CMK (cell line): ENCODE measurements at regions not wholly inside any gene's neighbourhood (a gene's known extent, or its start where the extent isn't known, plus 50 kb on each side); places are given as distances from the start of the nearest gene placed in this dataset.

ENCODE experiments used
- DNase-seq: peaks from one replicate; pipeline ENCODE4 v3.0.0-alpha.2; 2010; ENCODE audit warnings: low read depth

DNA sequence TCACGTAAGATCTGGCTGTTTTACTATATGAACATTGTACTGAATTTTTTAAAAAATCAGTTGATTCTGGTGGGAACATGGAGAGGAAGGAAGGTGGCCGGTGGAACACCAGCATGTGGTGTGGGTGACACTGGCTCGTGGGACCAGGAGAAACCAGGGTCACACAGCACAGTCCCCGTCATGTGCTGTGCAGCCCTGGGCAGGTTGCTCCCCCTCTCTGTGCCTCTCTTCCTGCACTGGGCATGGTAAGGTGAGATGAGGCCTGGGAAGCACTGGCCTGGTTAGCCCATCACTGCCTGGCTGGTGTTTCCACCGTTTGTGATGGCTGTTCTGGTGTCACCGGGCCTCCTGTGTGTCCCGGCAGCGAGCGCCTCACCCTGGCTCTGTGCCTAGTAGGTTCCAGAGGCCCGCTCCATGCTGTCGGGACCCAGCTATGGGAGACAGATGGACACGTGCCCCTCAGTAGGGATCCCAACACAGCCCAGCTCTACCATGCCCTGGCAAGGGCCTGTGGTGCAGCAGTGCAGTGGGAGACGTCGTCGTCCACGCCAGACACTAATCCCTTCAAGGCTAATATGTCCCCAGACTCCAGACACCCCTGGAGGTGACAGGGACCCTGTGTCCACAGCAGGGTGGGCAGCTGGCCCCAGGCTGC is 88.2 kb upstream of the LINC01488 start:
- DNase-seq = no peak

DNA sequence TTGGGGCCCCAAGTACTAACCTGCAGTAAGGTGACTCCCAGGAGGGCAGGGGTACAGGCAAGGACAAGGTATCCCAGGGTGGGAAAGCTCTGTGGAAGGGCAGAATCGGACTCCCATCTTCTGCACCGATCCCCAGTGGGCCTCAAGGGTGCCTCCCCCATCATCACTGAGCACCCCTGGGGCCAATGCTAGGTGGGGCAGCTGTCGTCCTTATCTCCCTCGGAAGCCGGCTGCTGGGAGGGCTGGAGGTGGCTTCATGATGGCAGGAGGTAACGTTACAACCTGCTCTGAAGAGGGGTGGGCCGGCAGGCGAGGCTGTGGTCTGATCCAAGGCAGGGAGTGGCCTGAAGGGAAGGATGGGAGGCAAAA is 87.6 kb upstream of the LINC01488 start:
- DNase-seq = no peak

DNA sequence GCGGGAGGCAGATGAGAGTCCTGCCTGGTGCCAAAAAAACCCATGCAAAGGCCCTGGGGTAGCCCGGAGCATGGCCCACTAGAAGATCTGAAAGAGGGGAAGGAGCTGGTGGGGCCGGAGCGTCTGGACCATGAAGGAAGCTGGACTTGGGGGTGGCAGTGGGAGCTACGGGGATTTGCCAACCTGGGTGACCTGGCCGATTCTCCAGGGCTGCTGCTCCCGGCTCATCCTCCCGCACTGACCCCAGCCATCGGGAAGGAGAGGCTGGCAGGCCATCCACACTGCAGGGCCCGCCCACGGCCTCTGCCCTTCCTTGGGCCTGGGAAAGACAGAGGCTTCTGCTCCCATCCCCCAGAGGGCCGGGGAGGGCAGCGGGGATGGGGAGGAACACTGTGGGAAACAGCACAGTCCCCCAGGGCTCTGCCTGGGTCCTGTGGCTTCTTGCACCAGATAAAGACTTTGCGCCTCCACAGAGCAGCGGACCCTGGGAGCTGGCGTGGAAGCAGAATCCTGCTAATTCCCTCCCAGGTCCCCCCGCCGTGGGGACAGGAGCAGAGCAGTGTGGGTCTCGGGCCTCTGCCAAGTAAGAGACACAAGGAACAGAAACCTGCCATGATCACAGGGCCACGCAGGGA is 87.1 kb upstream of the LINC01488 start:
- no peak for DNase-seq

DNA sequence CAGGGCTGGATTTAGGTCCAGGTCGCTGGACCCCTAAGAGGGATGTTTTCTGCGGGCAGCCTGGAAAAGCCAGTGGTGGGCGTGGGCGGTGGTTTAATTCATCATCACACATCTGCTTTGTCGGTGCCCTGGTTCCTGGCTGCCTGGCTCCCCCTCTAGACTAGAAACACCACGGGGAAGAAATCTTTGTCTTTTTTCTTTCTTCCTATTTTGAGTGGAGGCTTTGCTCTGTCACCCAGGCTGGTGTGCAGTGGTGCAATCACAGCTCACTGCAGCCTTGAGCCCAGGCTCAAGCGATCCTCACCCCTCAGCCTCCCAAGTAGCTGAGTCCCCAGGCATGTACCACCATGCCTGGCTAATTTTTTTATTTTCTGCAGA is 86.6 kb upstream of the LINC01488 start:
- no peak for DNase-seq

DNA sequence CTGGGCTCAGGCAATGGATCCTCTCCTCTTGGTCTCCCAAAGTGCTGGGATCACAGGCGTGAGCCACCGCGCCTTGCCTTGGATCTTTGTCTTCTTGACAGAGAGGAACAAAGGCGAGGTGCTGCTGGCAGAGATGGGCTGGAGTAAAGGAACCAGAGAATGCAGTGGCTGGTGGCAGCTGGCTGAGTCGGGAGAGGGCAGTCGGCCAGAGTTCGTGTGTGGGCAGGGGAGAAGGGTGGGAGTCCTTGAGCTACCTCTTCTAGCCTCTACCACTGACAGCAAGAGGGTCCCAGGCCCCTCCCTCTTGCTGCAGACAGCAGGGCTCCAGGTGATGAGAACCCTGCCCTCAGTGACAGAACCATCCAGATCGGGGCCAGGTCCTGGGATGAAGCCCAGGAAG is 86.2 kb upstream of the LINC01488 start:
- DNase-seq = no peak

DNA sequence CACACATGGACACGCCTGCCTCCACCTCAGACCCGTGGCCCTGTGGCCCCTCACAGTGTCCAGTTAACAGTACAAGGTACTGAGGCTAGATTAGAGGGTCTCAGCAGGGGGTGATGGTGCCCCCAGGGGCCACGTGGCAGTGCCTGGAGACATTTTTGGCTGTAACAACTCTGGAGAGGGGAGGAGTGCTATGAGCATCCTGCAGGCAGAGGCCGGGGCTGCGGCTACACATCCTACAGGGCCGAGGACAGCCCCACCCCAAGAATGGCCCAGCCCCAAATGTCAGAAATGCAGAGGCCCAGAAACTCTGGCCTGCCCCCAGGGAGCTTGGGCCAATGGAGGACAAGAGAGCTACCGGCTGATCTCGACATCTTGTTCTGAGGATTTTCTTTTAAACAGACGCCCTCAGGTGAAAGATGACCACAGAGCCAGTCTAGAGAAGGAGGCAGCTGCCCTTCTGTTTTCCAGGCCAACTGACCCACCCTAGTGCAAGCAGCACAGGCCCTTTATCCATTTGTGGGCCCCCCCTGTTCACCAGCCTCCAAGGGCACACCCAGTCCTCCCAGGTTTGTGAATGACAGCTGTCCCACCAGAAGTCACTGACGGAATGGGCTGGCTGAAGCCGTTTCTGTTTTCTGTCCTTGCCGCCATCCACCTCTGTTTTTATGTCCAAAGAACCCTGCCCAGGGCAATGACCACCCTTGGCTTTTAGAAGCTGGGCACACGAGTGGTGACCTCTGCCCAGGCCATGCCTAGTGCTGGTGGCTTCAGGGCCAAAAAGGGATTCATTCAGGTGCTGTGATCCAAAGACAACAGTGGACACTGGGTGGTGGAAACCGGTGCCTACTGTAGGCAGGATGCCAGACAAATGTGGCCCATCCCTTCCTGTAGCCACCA is 85.2 kb upstream of the LINC01488 start:
- DNase-seq = no peak

DNA sequence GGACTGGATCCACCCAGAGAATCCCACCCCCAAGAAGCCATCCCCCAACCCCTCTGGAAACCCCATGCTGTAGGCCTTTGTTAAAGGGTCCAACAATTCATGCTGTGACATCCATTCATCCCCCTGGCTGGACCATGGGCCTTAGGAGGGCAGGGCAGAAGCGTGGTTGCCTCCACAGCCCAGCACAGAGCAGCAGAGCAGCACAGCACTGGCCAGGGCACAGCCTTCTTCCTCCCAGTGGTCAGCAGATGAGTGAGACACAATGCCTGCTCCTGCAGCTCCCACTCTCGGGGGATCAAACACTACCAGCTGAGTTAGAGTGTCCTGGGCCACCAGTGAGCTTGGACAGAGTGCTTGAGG is 84.5 kb upstream of the LINC01488 start:
- no peak for DNase-seq

DNA sequence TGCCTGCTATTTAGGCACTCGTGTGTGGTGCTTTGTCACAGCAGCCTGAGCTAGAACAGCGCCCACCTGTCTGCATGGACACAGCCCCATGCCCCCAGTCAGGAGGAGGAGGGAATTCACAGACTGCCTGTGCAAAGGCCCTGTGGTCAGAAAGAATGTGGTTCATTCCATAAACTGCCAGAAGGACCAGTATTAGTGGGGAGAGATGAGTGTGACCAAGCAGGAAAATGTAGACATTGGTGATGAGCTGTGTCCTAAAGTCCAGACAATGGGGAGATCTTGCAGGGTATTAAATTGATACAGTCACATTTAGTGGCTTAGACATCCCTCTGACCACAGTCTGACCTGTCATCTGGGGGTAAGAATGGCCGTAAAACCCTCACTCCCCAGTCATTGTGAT is 83.7 kb upstream of the LINC01488 start:
- DNase-seq = no peak

DNA sequence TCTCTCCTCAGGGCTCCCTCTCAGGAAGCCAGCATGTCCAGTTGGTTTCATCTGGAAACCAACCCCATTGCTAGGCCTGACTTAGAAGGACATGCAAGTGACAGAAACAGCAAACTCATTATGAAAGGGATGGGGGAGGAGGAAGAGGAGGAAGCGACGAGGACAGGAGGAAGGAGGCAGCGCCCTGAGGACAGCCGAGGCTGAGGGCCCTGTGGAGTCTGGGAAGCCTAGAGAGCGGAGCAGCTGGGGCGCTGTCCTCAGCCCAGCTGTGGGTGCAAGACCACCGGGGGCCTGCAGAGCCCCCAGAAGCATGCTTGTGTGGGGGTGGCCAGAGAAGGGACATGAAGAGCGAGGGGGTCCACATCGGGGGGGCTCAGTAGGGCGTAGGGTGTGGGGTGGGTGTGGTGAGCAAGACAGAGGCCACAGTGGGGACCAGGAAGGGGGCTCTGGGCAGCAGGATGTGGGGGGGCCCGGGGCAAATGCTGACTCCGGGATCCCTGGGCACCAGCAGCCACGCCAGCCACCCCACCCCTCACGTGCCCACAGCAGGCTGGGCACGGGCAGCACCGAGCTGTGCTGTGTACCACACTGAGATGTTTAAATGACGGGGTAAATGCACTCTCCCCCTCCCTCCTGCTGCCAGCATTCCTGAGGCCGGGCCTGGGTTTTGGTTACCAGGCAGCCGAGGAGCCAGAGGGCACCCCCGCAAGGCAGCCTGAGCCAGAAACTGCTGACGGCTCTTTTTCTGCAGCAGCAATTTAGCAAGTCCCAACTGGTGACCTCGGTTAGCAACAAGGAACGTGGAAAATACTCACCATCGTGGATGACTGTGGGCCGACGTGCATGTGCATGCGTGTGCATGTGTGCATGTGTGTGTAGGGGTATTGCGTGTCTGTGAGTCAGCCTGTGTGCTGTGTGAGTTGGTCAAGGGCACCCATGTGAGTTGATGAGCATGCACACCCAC is 82.7 kb upstream of the LINC01488 start:
- DNase-seq = no peak

DNA sequence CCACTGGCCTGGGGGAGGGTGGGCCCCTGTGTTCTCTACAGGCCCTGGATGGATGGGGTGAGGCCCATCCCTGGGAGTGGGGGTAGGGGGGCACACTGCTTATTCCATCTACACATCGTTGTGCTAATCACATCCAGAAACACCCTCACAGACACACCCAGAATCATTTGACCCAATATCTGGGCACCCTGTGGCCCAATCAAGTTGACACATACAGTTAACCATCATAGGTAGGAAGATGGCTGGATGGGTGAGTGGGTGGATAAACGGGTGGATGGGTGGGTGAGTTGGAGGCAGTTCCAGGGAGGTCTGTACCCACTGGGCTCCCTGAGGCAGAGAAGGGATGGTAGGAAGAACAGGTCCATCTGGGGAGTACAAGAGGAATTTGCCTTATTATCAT is 81.3 kb upstream of the LINC01488 start:
- no peak for DNase-seq

DNA sequence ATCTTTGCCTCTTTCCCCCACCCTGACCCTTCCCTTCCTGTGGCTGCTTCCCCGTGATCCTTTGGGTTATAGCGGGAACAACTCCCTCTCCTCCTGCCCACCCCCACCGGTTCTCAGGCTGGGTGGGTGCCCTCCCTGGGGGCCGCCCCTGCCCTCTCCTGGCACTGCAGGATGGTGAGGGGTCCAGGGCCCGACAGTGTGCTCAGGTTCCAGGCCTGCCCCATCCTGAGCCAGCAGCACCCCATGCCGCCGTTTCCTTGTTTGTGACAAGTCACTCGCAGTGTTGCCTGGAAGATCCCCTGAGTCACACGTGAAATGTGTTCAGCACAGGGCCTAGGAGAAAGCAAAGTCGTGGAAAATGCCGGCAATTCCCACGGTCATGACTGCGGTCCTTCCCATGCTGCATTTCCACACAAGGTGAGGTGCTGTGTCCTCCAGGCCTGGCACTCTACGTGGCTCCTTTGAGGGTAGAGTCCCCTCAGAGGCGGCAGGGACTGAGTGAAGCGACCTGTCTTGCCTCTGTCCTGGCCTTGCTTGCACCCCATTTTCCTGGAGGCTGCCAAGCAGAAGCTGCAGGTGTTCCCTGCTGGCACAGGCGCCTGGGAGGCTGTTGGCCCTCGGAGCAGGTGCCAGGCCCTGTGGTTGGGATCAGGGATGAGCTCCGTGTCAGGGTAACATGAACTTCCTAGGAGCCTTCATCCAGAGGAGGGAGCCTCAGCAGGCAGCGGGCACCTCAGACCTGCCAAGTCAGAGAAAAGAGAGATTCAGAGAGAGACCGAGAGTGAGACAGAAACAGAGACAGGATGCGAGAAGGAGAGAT is 80.5 kb upstream of the LINC01488 start:
- no peak for DNase-seq

DNA sequence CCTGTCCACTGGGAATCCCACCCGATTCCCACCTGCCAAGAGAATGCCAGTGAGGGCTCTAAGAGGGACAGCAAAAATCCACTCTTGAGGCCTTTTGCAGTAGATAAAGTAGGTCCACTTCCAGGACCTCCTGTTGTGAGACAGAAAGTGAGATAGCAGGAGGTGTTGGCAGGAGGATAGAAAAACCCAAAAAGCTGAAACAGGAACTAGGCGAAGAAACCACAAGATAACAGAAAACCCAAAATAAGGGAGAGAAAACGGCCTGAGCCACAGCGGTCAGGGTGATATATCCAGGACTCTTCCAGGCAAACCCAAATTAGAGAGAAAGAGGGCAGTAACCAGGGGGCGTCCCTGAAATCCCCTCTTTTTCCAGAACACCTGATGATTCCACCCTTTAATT is 79.7 kb upstream of the LINC01488 start:
- no peak for DNase-seq

DNA sequence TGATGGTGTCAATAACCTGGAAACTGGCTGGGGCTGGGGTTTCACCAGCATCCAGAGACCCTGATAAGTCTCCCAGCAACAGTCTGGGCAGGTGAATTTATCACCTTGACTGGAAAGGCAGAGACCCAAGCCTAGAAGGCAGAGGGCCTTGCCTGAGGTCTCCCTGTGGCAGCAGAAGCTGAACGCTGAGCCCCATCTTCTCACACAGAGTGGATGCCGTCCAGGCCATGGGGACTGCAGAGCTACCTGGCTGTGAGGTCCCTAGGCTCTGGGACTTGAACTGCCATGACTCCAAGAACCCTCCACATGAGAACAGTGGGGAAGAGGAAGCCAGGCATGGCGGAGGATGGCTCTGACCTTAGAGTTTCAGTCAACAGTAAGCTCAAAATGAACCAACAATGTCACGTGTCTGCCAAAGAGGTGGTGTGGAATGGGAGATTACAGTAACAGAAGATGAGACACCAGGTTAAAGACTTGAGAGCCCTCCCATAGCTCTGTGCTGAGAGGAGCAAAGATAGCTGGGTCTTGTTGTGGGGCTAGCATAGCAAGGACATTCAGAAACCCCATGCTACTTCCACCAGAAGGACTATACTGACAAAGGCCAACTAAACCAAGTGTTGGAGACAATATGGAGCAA is 79.1 kb upstream of the LINC01488 start:
- DNase-seq = no peak

DNA sequence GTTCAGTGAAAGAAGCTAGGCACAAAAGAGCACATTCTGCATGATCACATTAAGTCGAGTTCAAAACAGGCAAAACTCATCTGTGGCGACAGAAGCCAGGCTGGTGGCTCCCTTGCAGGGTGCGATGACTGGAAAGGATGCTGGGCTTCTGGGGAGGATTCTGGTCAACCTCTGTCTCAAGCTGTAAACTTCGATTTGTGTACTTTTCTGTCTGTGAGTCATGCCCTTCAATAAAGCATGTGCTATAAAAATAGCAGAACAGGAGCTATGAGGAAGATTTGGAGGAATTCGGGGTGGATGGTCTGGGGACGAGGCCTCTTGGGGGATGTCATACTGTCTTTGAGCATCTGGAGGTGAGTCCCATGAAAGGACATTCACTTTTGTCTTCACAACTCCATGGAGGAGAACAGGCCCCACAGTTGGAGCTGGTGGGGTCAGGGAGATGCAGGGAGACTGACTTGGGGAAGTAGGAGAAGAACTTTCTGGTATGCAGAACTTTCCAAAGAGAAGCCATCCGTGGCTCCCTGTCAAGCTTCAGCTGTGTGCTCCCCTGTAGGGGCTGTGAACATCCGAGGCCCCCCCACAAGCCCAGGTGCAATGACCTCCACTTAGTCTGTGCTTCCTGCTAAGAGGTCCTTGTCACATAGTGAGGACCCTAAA is 77.8 kb upstream of the LINC01488 start:
- no peak for DNase-seq

DNA sequence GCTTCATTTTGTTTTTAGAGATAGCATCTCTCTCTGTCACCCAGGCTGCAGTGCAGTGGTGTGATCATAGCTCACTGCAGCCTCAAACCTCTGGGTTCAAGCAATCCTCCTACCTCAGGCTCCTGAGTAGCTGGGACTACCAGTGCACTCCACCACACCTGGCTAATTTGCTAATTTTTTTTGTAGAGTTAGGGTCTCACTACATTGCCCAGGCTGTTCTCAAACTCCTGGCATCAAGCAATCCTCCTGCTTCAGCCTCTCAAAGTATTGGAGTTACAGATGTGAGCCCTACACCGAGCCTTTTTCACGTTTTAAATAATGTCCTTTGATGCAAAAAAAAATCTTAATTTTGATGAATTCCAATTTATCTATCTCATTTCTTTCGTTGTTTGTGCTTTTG is 75.4 kb upstream of the LINC01488 start:
- DNase-seq = no peak

DNA sequence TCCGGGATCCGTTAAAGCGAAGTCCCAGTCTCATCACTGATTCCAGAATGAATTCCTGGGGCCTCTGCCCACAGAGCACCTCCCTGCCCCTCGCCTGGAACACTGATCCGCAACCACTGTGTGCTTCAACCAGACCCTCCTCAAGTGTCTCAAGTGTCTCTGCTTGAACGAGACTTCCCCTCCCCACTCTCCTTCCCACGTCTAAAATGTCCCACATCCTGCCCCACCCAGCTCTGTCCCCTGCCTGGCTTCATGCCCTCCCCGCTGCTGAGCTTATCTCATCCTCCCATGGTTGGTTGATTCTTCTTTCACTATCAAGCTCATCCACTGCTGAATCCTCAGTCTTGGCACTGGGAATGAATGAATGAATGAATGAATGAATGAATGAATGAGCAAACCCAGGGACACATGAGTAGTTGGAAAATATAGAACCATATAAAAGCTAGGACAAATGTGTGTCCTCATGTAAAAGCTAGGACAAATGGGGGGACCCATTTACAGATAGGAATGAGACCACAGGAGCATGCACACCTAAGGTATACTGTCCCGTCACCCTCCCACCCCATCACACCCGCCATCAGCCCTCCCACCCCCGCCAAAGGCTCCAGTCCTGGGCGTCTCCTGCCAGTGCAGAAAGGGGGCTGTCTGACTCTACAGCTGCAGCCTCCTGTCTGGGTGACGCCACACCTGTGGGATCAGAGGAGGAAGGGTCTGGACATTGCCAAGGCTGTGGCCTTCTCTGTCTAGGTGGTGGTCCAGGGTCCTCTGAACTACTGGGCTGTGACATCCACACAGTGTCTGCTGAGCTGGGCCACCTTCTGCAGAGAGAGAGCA is 71.4 kb upstream of the LINC01488 start:
- peak; percentile 93 for DNase-seq

DNA sequence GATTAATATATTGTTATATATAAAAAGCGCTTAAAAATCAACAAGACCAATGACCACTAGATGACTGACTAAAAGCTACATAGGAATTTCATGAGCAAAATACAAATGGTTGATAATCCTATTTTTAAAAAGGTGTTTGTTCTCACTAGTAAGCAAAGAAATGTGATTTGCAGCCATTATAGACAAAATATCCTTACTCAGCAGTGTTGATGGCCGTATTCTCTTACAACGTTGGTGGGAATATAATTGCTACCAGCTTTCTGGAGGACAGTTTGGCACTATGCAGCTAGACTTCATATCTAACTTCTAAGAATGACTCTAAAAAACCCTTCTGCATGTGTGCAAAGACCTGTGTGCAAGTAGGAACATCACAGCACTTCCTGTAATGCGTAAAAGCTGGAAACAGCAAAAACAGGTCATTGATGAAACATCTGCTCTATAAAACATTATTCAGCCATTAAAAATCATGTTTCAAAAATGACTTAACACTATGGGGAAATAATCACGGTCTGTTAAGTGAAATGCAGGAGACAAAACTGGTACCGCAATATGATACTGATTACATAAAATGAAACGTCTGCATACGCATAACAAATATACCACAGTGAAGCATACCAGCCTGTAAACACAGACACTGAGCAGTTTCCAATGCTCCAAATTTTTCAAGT is 70.1 kb upstream of the LINC01488 start:
- no peak for DNase-seq

DNA sequence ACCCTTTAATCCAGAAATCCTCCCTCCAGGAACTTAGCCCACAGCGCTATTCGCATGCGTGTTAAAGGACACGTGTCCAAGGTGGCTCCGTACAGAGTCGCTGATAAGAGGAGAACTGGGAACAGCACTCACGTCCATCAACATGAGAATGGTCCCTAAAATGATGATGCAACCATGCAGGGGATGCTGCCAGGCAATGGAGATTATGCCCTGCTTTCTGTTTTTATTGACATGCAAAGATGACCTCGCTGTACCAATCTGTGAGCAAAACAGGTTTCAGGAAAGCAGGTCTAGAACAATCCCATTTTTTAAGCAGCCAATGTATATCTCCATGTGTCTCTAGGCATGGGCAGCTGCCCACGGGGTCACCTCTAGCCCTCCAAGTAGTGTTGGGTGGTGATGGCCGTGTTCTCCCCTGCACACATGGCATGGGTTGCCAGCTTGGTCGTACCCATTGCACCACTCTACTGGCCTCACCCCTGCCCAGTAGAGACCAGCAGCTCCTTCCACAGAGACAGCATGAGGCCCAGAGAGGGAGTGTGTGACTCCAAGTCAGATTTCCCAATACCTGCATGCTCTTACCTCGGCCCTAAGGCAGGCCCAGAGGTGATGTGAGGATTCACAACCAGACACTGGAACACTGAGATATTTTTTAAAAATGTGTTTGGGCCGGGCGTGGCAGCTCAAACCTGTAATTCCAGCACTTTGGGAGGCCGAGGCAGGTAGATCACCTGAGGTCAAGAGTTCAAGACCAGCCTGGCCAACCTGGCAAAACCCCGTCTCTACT is 68.3 kb upstream of the LINC01488 start:
- DNase-seq = no peak
